Loucy (cell line): ENCODE measurements at regions not wholly inside any gene's neighbourhood (a gene's known extent, or its start where the extent isn't known, plus 50 kb on each side); places are given as distances from the start of the nearest gene placed in this dataset.

Experiments
- CTCF ChIP-seq: fragments of 200-600 bp; sonication (generic); conservative IDR thresholded peaks from 2 replicates; pipeline ENCODE4 v1.5.1; 2014; ENCODE audit warnings: mild to moderate bottlenecking, antibody characterized with exemption, low read length
- EZH2phosphoT487 ChIP-seq: fragments of 200-600 bp; IDR thresholded peaks from 2 replicates; pipeline ENCODE4 v1.6.1; 2018; ENCODE audit warnings: antibody characterized with exemption, mild to moderate bottlenecking, moderate library complexity, borderline replicate concordance

GRCh38 chr1:232464325-232464724, 165.6 kb downstream of the SIPA1L2 start:
- TF ChIP-seq CTCF (no peak), EZH2phosphoT487 (no peak)
